IMR-90 (cell line): ENCODE measurements at regions not wholly inside any gene's neighbourhood (a gene's known extent, or its start where the extent isn't known, plus 50 kb on each side); places are given as distances from the start of the nearest gene placed in this dataset.

Experiments
- ATAC-seq: fragments of 200-7000 bp; cut with Tn5 transposase; 2 replicates; pipeline ENCODE4 v1.9.1; 2020; ENCODE audit warnings: low read depth, mild to moderate bottlenecking, moderate library complexity
- BruUV-seq: library from RNA; stranded (reverse); fragments of 400-500 nt; replicated peaks from 2 replicates; lab custom pipeline; 2021; lab: Mats Ljungman, UMichigan
- CTCF ChIA-PET: fragments of 300-600 bp; formaldehyde crosslinking; extraction: SDS; loops from one replicate; lab custom pipeline; 2021; ENCODE audit warnings: antibody characterized with exemption; lab: Yijun Ruan, JAX
- POLR2A ChIA-PET: fragments of 300-600 bp; sonication (Branson Sonifier 250); formaldehyde crosslinking; loops from one replicate; lab custom pipeline; 2022; ENCODE audit warnings: antibody characterized with exemption; ENCODE audit not compliant: unreplicated experiment; lab: Charles Lee
- DNase-seq: peaks from one replicate; pipeline ENCODE4 v3.0.0; 2013
- H2AFZ ChIP-seq: replicated peaks from 2 replicates; pipeline ENCODE3; 2013; ENCODE audit warnings: low read length, mild to moderate bottlenecking; ENCODE audit not compliant: poor library complexity
- H2AK5ac ChIP-seq: 2 replicates; pipeline ENCODE4 v1.6.1; 2013; ENCODE audit warnings: low read depth, low read length, inconsistent platforms
- H2AK9ac ChIP-seq: replicated peaks from 2 replicates; pipeline ENCODE3; 2013; ENCODE audit warnings: mild to moderate bottlenecking, low read depth, low read length, moderate library complexity; ENCODE audit not compliant: poor library complexity
- H2BK120ac ChIP-seq: 2 replicates; pipeline ENCODE4 v1.6.1; 2013; ENCODE audit warnings: low read depth, low read length, inconsistent platforms
- H2BK15ac ChIP-seq: 3 replicates; pipeline ENCODE4 v1.6.1; 2013; ENCODE audit warnings: low read depth, low read length, inconsistent platforms
- H2BK20ac ChIP-seq: 2 replicates; pipeline ENCODE4 v1.6.1; 2013; ENCODE audit warnings: low read depth, mild to moderate bottlenecking, inconsistent platforms, low read length, moderate library complexity
- H2BK5ac ChIP-seq: 2 replicates; pipeline ENCODE4 v1.6.1; 2013; ENCODE audit warnings: mild to moderate bottlenecking, low read depth, low read length, inconsistent platforms; ENCODE audit not compliant: poor library complexity, severe bottlenecking
- H3K14ac ChIP-seq: replicated peaks from 2 replicates; pipeline ENCODE4 v1.6.1; 2013; ENCODE audit warnings: low read depth, low read length, inconsistent platforms
- H3K18ac ChIP-seq: 2 replicates; pipeline ENCODE4 v1.6.1; 2013; ENCODE audit warnings: low read depth, low read length, control low read depth
- H3K23ac ChIP-seq: 2 replicates; pipeline ENCODE4 v1.6.1; 2013; ENCODE audit warnings: low read depth, low read length, inconsistent platforms
- H3K27ac ChIP-seq: 2 replicates; pipeline ENCODE4 v1.5.1; 2013; ENCODE audit warnings: mild to moderate bottlenecking, control low read depth, low read length; ENCODE audit not compliant: insufficient read depth
- H3K27me3 ChIP-seq: 2 replicates; pipeline ENCODE4 v1.6.1; 2013; ENCODE audit warnings: low read length; ENCODE audit not compliant: control insufficient read depth, insufficient read depth
- H3K36me3 ChIP-seq: 2 replicates; pipeline ENCODE4 v1.6.1; 2013; ENCODE audit warnings: low read length, mixed read lengths; ENCODE audit not compliant: control insufficient read depth, insufficient read depth
- H3K4ac ChIP-seq: 2 replicates; pipeline ENCODE4 v1.6.1; 2013; ENCODE audit warnings: low read depth, low read length, inconsistent platforms
- H3K4me1 ChIP-seq: 2 replicates; pipeline ENCODE4 v1.6.1; 2013; ENCODE audit warnings: low read length, mixed read lengths; ENCODE audit not compliant: control insufficient read depth, insufficient read depth
- H3K4me2 ChIP-seq: 2 replicates; pipeline ENCODE4 v1.6.1; 2013; ENCODE audit warnings: low read depth, mild to moderate bottlenecking, control low read depth, low read length, moderate library complexity
- H3K4me3 ChIP-seq: 2 replicates; pipeline ENCODE4 v1.5.1; 2013; ENCODE audit warnings: low read depth, mild to moderate bottlenecking, control low read depth, low read length, moderate library complexity; ENCODE audit not compliant: insufficient read depth
- H3K56ac ChIP-seq: 2 replicates; pipeline ENCODE4 v1.6.1; 2013; ENCODE audit warnings: low read length, inconsistent platforms; ENCODE audit not compliant: insufficient read depth; ENCODE audit errors: extremely low read depth
- H3K79me1 ChIP-seq, 2 experiments: 2 replicates each; pipeline ENCODE4 v1.6.1; 2013; ENCODE audit warnings: low read length in 2 of 2, inconsistent platforms in 1 of 2, low read depth in 1 of 2
- H3K9ac ChIP-seq: 2 replicates; pipeline ENCODE4 v1.6.1; 2013; ENCODE audit warnings: low read depth, low read length, control low read depth
- H3K9me1 ChIP-seq: 2 replicates; pipeline ENCODE4 v1.6.1; 2013; ENCODE audit warnings: low read length, inconsistent platforms; ENCODE audit not compliant: insufficient read depth
- H3K9me3 ChIP-seq: 2 replicates; pipeline ENCODE4 v1.6.1; 2013; ENCODE audit warnings: low read length; ENCODE audit not compliant: control insufficient read depth, insufficient read depth
- H4K20me1 ChIP-seq: 2 replicates; pipeline ENCODE4 v1.6.1; 2013; ENCODE audit warnings: low read length, inconsistent platforms; ENCODE audit not compliant: insufficient read depth
- H4K5ac ChIP-seq: 2 replicates; pipeline ENCODE4 v1.6.1; 2013; ENCODE audit warnings: mild to moderate bottlenecking, low read depth, low read length, control low read depth
- H4K8ac ChIP-seq, 2 experiments: 2 replicates each; pipeline ENCODE4 v1.6.1; 2013; ENCODE audit warnings: low read depth in 2 of 2, low read length in 2 of 2, control low read depth in 1 of 2, inconsistent platforms in 1 of 2
- H4K91ac ChIP-seq: 2 replicates; pipeline ENCODE4 v1.6.1; 2013; ENCODE audit warnings: low read depth, low read length, inconsistent platforms; ENCODE audit not compliant: insufficient read depth
- CHD1 ChIP-seq: IDR thresholded peaks from 2 replicates; pipeline ENCODE4 v1.6.1; 2012; ENCODE audit warnings: low read depth, low read length, improper control_type of control experiment
- FOS ChIP-seq: fragments of 150-350 bp; IDR thresholded peaks from 2 replicates; pipeline ENCODE4 v1.6.1; 2016; ENCODE audit warnings: low read depth, low read length
- MAZ ChIP-seq: IDR thresholded peaks from 2 replicates; pipeline ENCODE4 v1.6.1; 2012; ENCODE audit warnings: low read depth, mild to moderate bottlenecking, low read length, improper control_type of control experiment, moderate library complexity, borderline replicate concordance
- POLR2A ChIP-seq: IDR thresholded peaks from 2 replicates; pipeline ENCODE4 v1.6.1; 2012; ENCODE audit warnings: mild to moderate bottlenecking, low read depth, low read length
- RFX5 ChIP-seq: IDR thresholded peaks from 2 replicates; pipeline ENCODE4 v1.8.0; 2012; ENCODE audit warnings: low read depth, mild to moderate bottlenecking, low read length, moderate library complexity
- dilution Hi-C: fragments of 300-500 bp; cut with HindIII; formaldehyde crosslinking; loops from one replicate; pipeline ENCODE4 v1.14.3; 2018; ENCODE audit warnings: low sequenced_read_pairs; ENCODE audit not compliant: unreplicated experiment
- in situ Hi-C: fragments of 300-500 bp; cut with MboI; formaldehyde crosslinking; loops from 3 replicates; pipeline ENCODE4 v1.14.3; 2019; ENCODE audit warnings: low sequenced_read_pairs, inconsistent platforms, mixed read lengths
- intact Hi-C: fragments of 100-400 bp; cut with micrococcal nuclease; formaldehyde crosslinking; loops from 2 replicates; pipeline ENCODE4 v1.10.0; 2022
- TF ChIP-seq, protein P1 (sequence below): fragments of 150-350 bp; IDR thresholded peaks from 2 replicates; pipeline ENCODE4 v1.6.1; 2016; ENCODE audit warnings: low read depth, mild to moderate bottlenecking, low read length, moderate library complexity, borderline replicate concordance

DNA sequence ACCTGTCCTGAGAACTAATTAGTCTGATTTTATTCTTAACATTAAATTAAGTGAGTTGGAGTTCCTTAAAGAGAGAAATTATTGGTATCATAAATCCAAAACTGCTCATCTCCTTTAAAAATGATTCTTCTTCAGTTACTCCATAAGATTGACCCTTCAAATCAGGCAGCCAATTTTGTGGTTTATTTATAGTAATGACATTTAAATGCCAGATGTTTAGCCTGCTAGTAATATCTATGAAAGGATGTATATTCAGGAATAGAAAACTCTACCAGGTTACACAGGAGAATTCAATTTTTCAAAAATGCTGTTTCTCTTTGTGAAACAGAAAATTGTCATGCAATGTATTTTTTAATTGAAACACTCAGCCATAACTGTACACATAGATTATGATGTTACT lies 457.8 kb upstream of the ROBO2 start:
- Histone ChIP-seq H3K4me2 (no peak overlapping the region), H3K27me3 (no peaks in the 10 kb centered on the region), H3K9me3 (no peaks in the 10 kb centered on the region), H2AFZ (no peak overlapping the region), H3K79me1 (no peaks in the 10 kb centered on the region), H3K9ac (no peak overlapping the region), H3K27ac (no peak overlapping the region), H2BK15ac (no peak overlapping the region), H2BK20ac (no peak overlapping the region), H3K36me3 (no peaks in the 10 kb centered on the region), H3K4me1 (no peaks in the 10 kb centered on the region), H3K9me1 (no peaks in the 10 kb centered on the region), H2AK9ac (no peak overlapping the region), H2BK120ac (no peak overlapping the region), H4K20me1 (no peaks in the 10 kb centered on the region), H2AK5ac (no peak overlapping the region), H3K4me3 (no peak overlapping the region), H3K23ac (no peak overlapping the region), H3K14ac (no peak overlapping the region), H4K5ac (no peak overlapping the region), H3K56ac (no peak overlapping the region), H3K4ac (no peak overlapping the region), H4K91ac (no peak overlapping the region), H3K18ac (no peak overlapping the region), H4K8ac (no peak overlapping the region), H2BK5ac (no peak overlapping the region)
- intact Hi-C loops (loop anchor here (5.0 kb wide), 1 partner anchor 450 kb away; no protein-coding TSS in a partner anchor), dilution Hi-C loops (no loop called here), in situ Hi-C loops (no loop called here)
- TF ChIP-seq CHD1 (no peak), POLR2A (no peak), FOS (no peak), MAZ (no peak), RFX5 (no peak)
- TF ChIP-seq, protein P1, sequence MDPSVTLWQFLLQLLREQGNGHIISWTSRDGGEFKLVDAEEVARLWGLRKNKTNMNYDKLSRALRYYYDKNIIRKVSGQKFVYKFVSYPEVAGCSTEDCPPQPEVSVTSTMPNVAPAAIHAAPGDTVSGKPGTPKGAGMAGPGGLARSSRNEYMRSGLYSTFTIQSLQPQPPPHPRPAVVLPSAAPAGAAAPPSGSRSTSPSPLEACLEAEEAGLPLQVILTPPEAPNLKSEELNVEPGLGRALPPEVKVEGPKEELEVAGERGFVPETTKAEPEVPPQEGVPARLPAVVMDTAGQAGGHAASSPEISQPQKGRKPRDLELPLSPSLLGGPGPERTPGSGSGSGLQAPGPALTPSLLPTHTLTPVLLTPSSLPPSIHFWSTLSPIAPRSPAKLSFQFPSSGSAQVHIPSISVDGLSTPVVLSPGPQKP: no peak
- ChIA-PET POLR2A (no interaction called here), CTCF (no interaction called here)
- BruUV-seq: no TSS peak
- ATAC-seq (no peak), DNase-seq (no peak)
